MG63 (cell line): ENCODE measurements at regions not wholly inside any gene's neighbourhood (a gene's known extent, or its start where the extent isn't known, plus 50 kb on each side); places are given as distances from the start of the nearest gene placed in this dataset.
"Not testable (repeated sequence)": the region's sequence is repeated elsewhere in the genome, so short reads cannot be mapped to it uniquely, and the experiment has no call there.

ENCODE experiments used
- DNase-seq: peaks from one replicate; pipeline ENCODE4 v3.0.0-alpha.2; 2020
- H3K27me3 ChIP-seq: fragments of 250-450 bp; sonication (Bioruptor Pico); 2 replicates; pipeline ENCODE4 v1.5.1; 2020; ENCODE audit warnings: mild to moderate bottlenecking, moderate library complexity
- H3K36me3 ChIP-seq: fragments of 250-450 bp; sonication (Bioruptor Pico); 2 replicates; pipeline ENCODE4 v1.5.1; 2020; ENCODE audit warnings: mild to moderate bottlenecking, moderate library complexity
- H3K4me3 ChIP-seq: fragments of 250-450 bp; sonication (Bioruptor Pico); 2 replicates; pipeline ENCODE4 v1.5.1; 2020; ENCODE audit warnings: mild to moderate bottlenecking, moderate library complexity
- H3K9me3 ChIP-seq: fragments of 250-450 bp; sonication (Bioruptor Pico); 2 replicates; pipeline ENCODE4 v1.5.1; 2020; ENCODE audit warnings: mild to moderate bottlenecking, moderate library complexity

DNA sequence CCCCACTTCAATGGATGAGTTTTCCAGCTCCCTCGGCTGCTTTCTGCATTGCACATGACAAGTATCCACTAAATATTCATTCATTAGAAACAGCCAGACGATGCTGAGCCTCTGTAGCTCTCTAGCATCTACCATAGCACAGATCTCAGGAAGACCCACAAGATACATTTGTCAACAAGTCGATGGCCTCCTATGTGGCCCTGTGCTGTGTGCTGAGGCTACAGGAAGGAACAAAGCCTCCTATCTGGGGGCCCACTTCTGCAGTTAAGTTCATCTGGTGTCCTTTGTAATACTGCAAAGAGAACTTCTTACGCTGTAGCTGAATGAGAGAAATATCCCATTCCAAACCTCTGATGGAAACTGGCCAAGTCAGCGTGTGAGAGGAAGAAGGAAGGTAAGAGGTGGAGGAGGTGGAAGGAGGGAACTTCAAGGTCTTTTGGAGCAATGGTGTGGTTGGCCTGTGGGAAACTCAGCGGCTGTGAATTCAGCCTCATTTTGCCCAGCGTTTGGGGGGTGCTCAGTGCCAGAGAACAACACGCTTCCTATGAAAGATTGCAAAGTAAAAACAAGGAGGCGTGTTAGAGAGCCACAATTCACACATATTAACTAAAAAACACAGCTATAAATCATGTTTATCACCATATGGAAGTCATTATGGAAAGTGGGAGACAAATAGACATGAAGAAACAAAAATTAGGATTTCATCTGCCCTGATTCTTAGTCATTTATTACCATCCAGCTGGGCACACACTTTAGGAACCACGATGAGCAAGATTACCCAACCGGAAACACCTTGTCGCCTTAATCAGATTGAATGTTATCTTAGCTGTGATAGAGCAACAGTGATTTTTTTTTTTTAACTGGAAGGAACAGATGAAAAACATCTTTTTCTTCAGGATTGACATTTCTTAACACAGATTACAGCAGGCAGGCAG is 62.2 kb upstream of the USP6NL start:
- H3K4me3 ChIP-seq = no peak overlapping the region
- no peaks in the 10 kb centered on the region for H3K9me3 ChIP-seq
- H3K27me3 ChIP-seq = 0 out of 2 replicates have a peak, but pooled peaks cover 5% of the 10 kb centered on the region
- no peak for DNase-seq
- H3K36me3 ChIP-seq = no peaks in the 10 kb centered on the region

GRCh38 chr10:11672836-11673235 is 61.4 kb upstream of the USP6NL start:
- Histone ChIP-seq H3K36me3 (no peaks in the 10 kb centered on the region), H3K4me3 (no peak overlapping the region), H3K9me3 (no peaks in the 10 kb centered on the region), H3K27me3 (0 out of 2 replicates have a peak, but pooled peaks cover 4% of the 10 kb centered on the region)
- no peak for DNase-seq

- Histone ChIP-seq H3K9me3 (no peaks in the 10 kb centered on the region), H3K4me3 (no peak overlapping the region), H3K36me3 (no peaks in the 10 kb centered on the region), H3K27me3 (0 out of 2 replicates have a peak, but pooled peaks cover 3% of the 10 kb centered on the region)
- no peak for DNase-seq
These were observed 58.9 kb upstream of the USP6NL start for GRCh38 chr10:11670381-11670780.

- no peaks in the 10 kb centered on the region for H3K36me3 ChIP-seq
- H3K9me3 ChIP-seq = no peaks in the 10 kb centered on the region
- no peak overlapping the region for H3K4me3 ChIP-seq
- DNase-seq = no peak
- 0 out of 2 replicates have a peak, but pooled peaks cover 3% of the 10 kb centered on the region for H3K27me3 ChIP-seq
These were observed 57.6 kb upstream of the USP6NL start for GRCh38 chr10:11668847-11669610.

GRCh38 chr10:11667756-11668155 is 56.3 kb upstream of the USP6NL start:
- Histone ChIP-seq H3K36me3 (no peaks in the 10 kb centered on the region), H3K4me3 (no peak overlapping the region), H3K27me3 (0 out of 2 replicates have a peak, but pooled peaks cover 3% of the 10 kb centered on the region), H3K9me3 (no peaks in the 10 kb centered on the region)
- no peak for DNase-seq

DNA sequence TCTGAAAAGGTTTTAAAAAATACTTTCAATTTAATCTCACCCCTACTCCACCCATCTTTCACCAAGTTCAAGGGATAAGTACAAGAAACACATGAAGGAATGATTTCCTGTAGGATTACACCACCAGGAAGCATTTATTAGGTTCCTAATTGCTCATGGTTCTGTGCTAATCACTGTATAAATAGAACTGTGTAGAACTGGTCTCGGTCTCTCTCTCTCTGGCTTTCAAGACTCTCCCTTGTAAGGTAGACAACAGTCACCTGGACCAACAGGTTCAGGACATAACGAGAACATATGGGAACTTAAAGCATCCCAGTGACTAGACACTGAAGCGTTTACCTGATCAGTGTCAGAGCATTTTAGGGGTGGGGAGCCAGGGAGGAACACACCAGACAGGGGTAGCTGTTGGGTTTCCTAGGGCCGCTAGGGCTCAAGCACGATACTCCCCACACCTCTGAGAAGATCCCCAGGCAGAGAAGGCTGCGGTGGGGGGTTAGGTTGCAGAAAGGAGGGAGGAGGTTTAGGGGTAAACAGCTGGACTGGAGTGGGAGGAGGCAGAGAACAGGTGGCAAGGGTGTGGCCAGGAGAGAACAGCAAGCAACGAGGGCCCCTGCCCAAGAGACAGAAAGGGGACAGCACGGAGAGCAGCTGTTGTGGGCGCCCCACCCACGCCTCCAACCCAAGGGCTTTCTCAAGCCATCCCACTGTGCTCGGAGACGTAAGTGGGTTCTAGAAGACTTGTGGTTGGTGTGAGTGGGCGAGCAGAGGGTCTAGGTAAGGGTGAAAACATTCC is 52.5 kb upstream of the USP6NL start:
- H3K36me3 ChIP-seq = no peaks in the 10 kb centered on the region
- DNase-seq = no peak
- H3K27me3 ChIP-seq = 0 out of 2 replicates have a peak, but pooled peaks cover 3% of the 10 kb centered on the region
- H3K4me3 ChIP-seq = no peak overlapping the region
- no peaks in the 10 kb centered on the region for H3K9me3 ChIP-seq

DNA sequence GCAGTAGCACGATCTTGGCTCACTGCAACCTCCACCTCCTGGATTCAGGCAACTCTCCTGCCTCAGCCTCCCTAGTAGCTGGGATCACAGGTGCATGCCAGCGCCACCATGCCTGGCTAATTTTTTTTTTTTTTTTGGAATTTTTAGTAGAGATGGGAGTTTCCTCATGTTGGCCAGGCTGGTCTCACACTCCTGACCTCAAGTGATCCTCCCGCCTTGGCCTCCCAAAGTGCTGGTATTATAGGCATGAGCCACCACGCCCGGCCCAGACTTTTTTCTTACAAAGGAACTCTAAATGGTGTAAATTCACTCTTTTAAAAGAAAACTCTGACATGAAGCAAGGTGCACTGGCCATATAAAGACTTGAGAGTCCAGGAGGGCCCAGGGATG is 51.7 kb upstream of the USP6NL start:
- not testable (repeated sequence) for H3K36me3 ChIP-seq, DNase-seq, H3K4me3 ChIP-seq, H3K9me3 ChIP-seq, H3K27me3 ChIP-seq

DNA sequence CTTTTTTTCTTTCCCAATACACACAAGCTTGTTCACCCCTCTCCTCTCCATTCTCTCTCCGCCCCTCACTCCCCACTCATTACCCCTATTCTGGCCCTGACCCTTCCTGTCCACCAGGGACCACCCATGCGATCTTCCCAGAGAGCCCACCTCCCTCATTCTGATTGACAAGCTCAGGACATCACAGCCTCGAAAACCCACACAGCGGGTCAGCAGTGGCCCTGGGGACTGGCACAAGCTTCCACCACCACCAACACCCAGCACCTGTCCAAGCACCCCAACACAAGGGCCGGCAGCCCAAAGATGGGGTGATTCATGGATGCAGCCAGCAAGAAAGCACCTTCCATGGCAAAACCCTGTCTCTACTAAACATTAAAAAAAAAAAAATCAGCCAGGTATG is 50.0 kb upstream of the USP6NL start:
- Histone ChIP-seq H3K4me3 (no peak overlapping the region), H3K27me3 (0 out of 2 replicates have a peak, but pooled peaks cover 3% of the 10 kb centered on the region), H3K9me3 (no peaks in the 10 kb centered on the region)

More for the DNA sequence above, 50.0 kb upstream of the USP6NL start:
- no peaks in the 10 kb centered on the region for H3K36me3 ChIP-seq
- no peak for DNase-seq
